Lung (tissue), 11 donors: ENCODE measurements at regions not wholly inside any gene's neighbourhood (a gene's known extent, or its start where the extent isn't known, plus 50 kb on each side); places are given as distances from the start of the nearest gene placed in this dataset.

Source experiments
- ATAC-seq: fragments of 200-7000 bp; cut with Tn5 transposase; one replicate; pipeline ENCODE4 v1.9.1; 2020; ENCODE audit warnings: moderate number of reproducible peaks; ENCODE audit not compliant: insufficient read depth, low FRiP score
- DNase-seq, 3 donors: peaks; one replicate each; pipeline ENCODE4 v3.0.0-alpha.2; 2013 to 2017
- H3K27ac ChIP-seq, 2 donors: one replicate each; pipeline ENCODE4 v1.5.1; 2013; ENCODE audit warnings: mild to moderate bottlenecking in 2 of 2, moderate library complexity in 2 of 2, control low read depth in 1 of 2, inconsistent platforms in 1 of 2, low read depth in 1 of 2, low read length in 1 of 2
- H3K27me3 ChIP-seq, 3 donors: one replicate each; pipeline ENCODE4 v1.5.1; 2013; ENCODE audit warnings: low read length in 2 of 3; ENCODE audit not compliant: control insufficient read depth in 3 of 3, insufficient read depth in 3 of 3
- H3K36me3 ChIP-seq, 4 donors: one replicate each; pipeline ENCODE4 v1.5.1; 2013; ENCODE audit warnings: low read length in 4 of 4, mild to moderate bottlenecking in 1 of 4, moderate library complexity in 1 of 4; ENCODE audit not compliant: control insufficient read depth in 4 of 4, insufficient read depth in 4 of 4
- H3K4me1 ChIP-seq, 5 donors: one replicate each; pipeline ENCODE4 v1.5.1; 2013; ENCODE audit warnings: low read length in 5 of 5, mild to moderate bottlenecking in 2 of 5, moderate library complexity in 1 of 5; ENCODE audit not compliant: control insufficient read depth in 5 of 5, insufficient read depth in 5 of 5
- H3K4me3 ChIP-seq: one replicate; pipeline ENCODE4 v1.5.1; 2013; ENCODE audit warnings: mild to moderate bottlenecking, control low read depth, moderate library complexity
- H3K9ac ChIP-seq, 2 donors: one replicate each; pipeline ENCODE4 v1.5.1; 2013; ENCODE audit warnings: low read length in 2 of 2, control low read depth in 1 of 2; ENCODE audit not compliant: insufficient read depth in 1 of 2
- H3K9me3 ChIP-seq, 4 donors: one replicate each; pipeline ENCODE4 v1.5.1; 2013; ENCODE audit warnings: low read length in 3 of 4, mild to moderate bottlenecking in 1 of 4, moderate library complexity in 1 of 4; ENCODE audit not compliant: control insufficient read depth in 4 of 4, insufficient read depth in 3 of 4
- WGBS, 2 donors: extraction: QIAGEN DNeasy Blood & Tissue Kit; methylation state at CpG; one replicate each; pipeline ENCODE4 v1.1.7; 2013; 5-methylcytosine and 5-hydroxymethylcytosine counted together
- TF ChIP-seq, protein P1 (sequence below): IDR thresholded peaks from 2 replicates; pipeline ENCODE4 v1.5.1; 2012; ENCODE audit warnings: mild to moderate bottlenecking; ENCODE audit errors: control extremely low read depth, extremely low read depth
- donor health status: control.
- donor health status: control.
- donor health status: Bipolar disorder and iron deficiency.
- donor health status: healthy.
- donor health status: DM: yes; HTN: yes; CAD: no.

DNA sequence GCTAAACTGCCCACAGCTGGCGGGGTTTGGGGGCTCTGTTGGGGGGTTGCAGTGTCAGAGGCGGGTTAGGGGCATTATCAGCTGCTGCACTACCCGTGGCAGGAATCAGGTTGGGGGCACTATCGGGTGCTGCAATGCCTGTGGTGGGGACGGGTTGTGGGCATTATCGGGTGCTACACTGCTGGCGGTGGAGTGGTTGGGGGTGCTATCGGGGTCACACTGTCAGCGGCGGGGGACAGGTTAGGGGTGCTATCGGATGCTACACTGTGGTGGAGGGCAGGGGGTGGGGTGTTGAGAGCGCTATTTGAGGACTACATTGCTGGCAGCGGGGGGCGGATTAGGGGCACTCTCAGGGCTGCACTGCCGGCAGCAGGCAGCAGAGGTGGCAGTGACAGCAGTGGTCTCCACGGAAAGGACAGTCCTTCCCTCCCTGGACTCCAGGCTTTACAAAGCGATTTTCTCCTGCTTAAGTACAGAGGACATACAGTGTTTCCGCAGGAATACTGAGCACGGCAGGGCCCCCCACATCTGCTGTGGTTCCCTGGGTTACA lies 119.5 kb upstream of the VPREB1 start:
- Histone ChIP-seq H3K9ac (no peak overlapping the region), H3K27me3 (peaks cover 0 to 2% (median 0%) of the 10 kb centered on the region in 3 donors), H3K4me3 (no peak overlapping the region), H3K36me3 (no peaks in the 10 kb centered on the region), H3K4me1 (no peaks in the 10 kb centered on the region), H3K9me3 (no peaks in the 10 kb centered on the region), H3K27ac (no peak overlapping the region)
- TF ChIP-seq, protein P1, sequence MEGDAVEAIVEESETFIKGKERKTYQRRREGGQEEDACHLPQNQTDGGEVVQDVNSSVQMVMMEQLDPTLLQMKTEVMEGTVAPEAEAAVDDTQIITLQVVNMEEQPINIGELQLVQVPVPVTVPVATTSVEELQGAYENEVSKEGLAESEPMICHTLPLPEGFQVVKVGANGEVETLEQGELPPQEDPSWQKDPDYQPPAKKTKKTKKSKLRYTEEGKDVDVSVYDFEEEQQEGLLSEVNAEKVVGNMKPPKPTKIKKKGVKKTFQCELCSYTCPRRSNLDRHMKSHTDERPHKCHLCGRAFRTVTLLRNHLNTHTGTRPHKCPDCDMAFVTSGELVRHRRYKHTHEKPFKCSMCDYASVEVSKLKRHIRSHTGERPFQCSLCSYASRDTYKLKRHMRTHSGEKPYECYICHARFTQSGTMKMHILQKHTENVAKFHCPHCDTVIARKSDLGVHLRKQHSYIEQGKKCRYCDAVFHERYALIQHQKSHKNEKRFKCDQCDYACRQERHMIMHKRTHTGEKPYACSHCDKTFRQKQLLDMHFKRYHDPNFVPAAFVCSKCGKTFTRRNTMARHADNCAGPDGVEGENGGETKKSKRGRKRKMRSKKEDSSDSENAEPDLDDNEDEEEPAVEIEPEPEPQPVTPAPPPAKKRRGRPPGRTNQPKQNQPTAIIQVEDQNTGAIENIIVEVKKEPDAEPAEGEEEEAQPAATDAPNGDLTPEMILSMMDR, result no peak
- DNase-seq (no peak), ATAC-seq (no peak)
- WGBS, 2 donors, result 87 to 93% methylated on average over 19 of the region's 19 CpGs

- DNase-seq (no peak), ATAC-seq (no peak)
- Histone ChIP-seq H3K27me3 (peaks cover 0 to 2% (median 0%) of the 10 kb centered on the region in 3 donors), H3K9ac (no peak overlapping the region), H3K27ac (no peak overlapping the region), H3K4me3 (no peak overlapping the region), H3K9me3 (no peaks in the 10 kb centered on the region), H3K36me3 (no peaks in the 10 kb centered on the region), H3K4me1 (no peaks in the 10 kb centered on the region)
- WGBS, 2 donors, result 88 to 93% methylated on average over 12 of the region's 12 CpGs
- TF ChIP-seq, protein P1, result no peak
Measured at GRCh38 chr22:22124374-22124773, 120.2 kb upstream of the VPREB1 start.

GRCh38 chr22:22123960-22124278 lies 120.7 kb upstream of the VPREB1 start:
- Histone ChIP-seq H3K9ac (no peak overlapping the region), H3K9me3 (no peaks in the 10 kb centered on the region), H3K36me3 (no peaks in the 10 kb centered on the region), H3K4me3 (no peak overlapping the region), H3K4me1 (no peaks in the 10 kb centered on the region), H3K27ac (no peak overlapping the region), H3K27me3 (peaks cover 0 to 6% (median 0%) of the 10 kb centered on the region in 3 donors)
- 87 to 96% methylated on average over 15 of the region's 15 CpGs for WGBS, 2 donors
- ATAC-seq, result no peak
- TF ChIP-seq, protein P1, result no peak
- no peak for DNase-seq
